Effector CD8-positive, alpha-beta T cell (primary cell): ENCODE measurements at regions not wholly inside any gene's neighbourhood (a gene's known extent, or its start where the extent isn't known, plus 50 kb on each side); places are given as distances from the start of the nearest gene placed in this dataset.

Source experiments
- DNase-seq: peaks from one replicate; lab custom pipeline; 2025; lab: John Stamatoyannopoulos, UW

DNA sequence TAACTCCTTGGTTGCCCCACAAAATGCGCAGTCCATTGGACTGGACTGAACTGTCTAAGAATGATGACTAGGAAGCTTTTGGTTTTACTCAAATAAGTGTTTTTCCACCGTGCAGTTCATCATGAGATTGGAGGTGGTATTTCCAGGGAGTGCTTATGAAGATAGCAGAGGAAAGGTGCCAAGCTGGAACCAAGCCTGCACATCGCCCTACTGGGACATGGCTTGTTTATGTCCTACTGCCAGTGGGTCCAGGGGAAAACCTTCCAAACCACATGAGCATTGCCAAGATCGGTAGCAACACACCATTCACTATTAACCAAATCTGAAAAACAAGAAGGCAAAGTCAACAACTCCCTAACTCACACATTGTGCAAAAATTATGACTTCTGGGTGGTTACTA is 54.7 kb upstream of the DSCAM start:
- DNase-seq: no peak

DNA sequence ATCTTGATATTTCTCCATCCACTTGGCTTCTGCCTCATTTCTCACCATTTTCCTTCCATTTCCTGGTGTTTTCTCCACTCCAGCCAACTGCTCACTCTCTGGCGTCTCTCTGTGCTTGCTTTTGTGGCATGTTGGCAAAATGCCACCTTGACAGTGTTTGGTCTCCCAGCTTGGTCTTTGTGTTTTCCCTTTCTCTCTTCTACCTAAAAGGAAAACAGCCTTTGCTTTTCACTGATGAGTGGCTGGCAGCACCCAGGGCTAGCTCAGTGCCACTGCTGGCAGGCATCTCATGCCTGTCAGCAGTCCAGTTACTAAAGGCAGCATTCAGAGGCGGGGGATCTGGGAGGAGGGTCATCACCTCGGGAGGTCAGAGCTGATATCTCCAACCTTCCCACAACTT is 55.3 kb upstream of the DSCAM start:
- no peak for DNase-seq

- DNase-seq: no peak
Observed at GRCh38 chr21:40902993-40903392, 56.0 kb upstream of the DSCAM start.

DNA sequence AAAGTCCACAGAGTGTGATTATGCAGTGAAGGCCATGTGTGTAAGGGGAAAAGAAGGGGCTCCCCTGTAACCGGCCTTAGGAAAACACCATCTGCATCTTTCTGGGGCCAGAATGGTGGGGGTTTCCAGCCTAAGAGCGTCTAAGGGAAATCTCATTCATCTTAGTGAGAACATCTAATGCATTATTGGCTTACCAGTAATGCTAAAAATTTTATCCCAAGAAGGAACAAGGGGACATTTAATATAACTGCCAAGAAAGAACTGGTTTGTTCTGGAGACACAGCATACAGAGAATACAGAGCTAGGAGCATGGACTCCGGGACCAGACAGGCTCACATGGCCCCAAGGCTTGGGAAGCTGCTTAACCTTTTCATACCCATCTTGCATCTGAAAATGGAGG is 58.3 kb upstream of the DSCAM start:
- DNase-seq: no peak

GRCh38 chr21:40912375-40912774 is 65.4 kb upstream of the DSCAM start:
- no peak for DNase-seq

- no peak for DNase-seq
Observed at GRCh38 chr21:40915114-40915513, 68.2 kb upstream of the DSCAM start.

GRCh38 chr21:40923407-40923806 is 76.4 kb upstream of the DSCAM start:
- DNase-seq: no peak

GRCh38 chr21:40923901-40924300 is 76.9 kb upstream of the DSCAM start:
- no peak for DNase-seq

DNA sequence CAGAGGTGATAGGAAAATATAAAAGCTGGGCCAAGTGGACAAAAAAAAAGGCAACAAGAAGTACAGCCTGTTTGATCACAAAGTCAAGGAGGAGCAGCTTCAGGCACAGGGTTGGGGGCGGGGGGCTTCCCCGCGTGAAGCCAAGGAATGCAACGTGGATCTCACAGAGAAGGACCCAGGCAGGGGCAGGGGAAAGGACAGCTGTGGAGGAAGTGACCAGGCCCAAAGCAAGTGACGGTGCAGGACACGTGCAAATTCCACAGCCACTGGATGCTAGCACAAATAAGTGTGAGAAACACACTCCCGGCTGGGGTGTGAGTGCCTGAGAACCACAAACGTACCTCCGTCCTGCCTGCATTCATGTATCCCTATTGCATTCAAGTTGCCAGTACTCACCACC is 77.7 kb upstream of the DSCAM start:
- DNase-seq: no peak

DNA sequence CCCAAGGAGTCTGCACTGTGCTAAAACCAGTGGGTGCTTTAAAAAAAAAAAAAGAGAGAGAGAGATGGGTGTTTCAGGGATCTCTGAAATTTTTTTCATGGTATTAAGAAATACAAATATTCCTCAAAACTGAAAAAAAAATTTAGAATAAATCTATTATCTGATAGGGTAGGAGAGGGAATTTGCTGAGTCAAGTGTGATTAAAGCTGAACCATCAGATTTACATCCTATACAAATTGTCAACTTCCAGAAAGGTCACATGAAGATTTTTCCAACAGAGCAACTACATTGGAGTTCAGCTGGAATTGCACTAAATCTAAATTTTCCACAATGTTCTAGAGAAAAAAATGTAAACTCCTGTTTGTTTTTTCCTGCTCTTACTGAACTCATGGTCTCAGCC is 79.3 kb upstream of the DSCAM start:
- no peak for DNase-seq

DNA sequence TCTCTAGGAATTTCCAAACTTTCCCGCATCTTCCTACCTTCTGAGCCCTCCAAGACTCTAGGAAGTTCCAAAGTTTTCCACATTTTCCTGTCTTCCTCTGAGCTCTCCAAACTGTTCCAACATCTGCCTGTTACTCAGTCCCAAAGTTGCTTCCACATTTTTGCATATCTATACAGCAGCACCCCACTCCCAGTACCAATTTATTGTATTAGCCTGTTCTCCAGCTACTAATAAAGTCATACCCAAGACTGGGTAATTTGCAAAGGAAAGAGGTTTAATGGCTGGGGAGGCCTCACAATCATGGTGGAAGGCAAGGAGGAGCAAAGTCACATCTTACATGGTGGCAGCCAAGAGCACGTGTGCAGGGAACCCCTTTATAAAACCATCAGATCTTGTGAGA is 82.9 kb upstream of the DSCAM start:
- DNase-seq: no peak

- DNase-seq: no peak
Observed at GRCh38 chr21:40931197-40931596, 84.2 kb upstream of the DSCAM start.

DNA sequence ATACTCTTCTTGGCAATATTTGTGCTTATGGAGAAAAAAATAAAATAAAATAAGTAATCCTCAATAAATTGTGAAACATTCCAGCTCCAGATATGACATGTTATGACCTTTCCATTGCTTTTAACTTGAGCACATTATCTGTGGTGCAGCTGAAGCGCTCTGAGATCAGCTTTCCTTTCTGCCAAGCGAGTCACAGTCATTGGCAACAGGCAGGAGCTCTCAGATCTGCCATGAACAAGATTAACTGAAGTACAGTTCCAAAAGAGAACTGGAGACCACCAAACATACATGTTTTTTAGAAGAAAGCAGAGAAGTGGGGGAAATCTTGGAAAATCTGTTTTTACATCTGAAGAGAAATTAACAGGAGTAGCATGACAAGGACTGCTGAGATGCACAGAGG is 89.2 kb upstream of the DSCAM start:
- no peak for DNase-seq

DNA sequence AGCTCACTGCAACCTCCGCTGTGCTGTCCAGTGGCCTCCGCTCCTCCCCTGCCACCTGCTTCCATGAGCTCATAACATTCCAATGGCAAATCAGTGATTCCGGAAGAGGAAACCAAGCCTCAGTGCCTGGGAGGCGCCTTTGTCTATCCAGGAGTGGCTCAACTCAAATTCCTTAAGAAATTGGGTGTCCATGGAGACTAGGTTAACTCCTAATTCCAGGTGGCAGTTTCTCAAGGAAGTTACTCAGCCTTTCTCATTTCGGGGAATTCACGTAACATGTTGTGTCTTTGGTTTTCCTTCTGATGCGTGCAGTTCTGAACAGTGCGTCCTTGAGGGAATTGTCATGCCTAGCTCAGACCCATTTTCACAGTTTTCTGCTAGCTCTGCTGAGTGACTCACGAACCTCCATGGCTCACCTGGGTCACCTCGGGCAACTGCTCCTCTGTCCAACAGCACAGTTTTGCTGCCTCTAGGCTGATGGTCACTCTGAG is 89.9 kb upstream of the DSCAM start:
- no peak for DNase-seq

DNA sequence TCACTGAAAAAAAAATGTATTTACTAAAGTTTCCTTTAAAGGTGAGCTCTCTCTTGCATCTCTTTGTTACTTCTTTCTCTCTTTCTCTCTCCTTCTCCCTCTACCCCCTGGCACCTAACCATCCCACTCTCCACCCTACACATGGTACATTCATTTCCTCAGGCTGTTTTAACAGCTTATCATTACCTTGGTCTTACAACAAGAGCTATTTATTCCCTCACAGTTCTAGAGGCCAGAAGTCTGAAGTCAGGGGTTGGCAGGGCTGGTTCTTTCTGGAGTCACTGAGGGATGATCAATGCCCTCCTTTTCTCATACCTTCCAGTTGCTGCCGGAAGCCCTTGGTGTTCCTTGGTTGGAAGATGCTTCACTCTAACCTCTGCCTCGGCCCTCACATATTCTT is 91.1 kb upstream of the DSCAM start:
- no peak for DNase-seq

GRCh38 chr21:40938611-40939010 is 91.7 kb upstream of the DSCAM start:
- DNase-seq: no peak

- no peak for DNase-seq
Observed at GRCh38 chr21:40947713-40948112, 100.8 kb upstream of the DSCAM start.

DNA sequence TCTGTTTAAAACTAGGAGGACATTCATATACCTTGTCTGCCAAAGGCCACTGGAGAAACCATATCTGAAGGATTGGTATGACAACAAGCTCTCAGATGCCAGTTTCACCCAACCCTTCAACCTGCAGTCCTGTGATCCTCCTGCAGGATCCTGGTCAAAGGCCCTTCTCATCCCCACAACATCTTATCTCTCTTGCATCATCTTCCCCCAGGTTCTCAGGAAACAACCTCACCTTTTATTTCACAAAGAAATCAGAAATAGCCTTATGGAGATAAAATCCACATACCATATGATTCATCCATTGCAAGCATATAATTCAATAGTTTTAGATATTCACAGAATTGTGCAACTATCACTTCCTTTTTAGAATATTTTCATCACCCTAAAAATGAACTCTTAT is 104.0 kb upstream of the DSCAM start:
- no peak for DNase-seq

- no peak for DNase-seq
Observed at GRCh38 chr21:40952551-40953323, 105.8 kb upstream of the DSCAM start.

DNA sequence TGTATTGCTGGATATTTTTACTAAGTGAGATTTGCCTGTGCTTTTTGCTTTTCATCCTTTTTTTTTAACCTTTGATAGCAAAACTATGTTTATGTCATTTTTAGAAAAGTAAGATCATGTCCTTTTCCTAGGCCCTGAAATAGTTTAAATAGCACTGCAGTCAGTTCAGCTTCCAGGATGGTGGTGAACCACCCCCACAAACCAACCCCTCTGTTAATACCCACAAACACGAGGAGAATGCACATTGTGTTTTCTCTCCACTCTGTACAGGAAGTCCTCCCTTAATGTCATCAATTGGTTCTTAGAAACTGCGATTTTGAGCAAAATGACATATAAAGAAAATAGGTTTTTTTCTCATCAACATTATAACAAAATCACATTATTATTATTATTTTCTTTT is 117.7 kb upstream of the DSCAM start:
- no peak for DNase-seq

DNA sequence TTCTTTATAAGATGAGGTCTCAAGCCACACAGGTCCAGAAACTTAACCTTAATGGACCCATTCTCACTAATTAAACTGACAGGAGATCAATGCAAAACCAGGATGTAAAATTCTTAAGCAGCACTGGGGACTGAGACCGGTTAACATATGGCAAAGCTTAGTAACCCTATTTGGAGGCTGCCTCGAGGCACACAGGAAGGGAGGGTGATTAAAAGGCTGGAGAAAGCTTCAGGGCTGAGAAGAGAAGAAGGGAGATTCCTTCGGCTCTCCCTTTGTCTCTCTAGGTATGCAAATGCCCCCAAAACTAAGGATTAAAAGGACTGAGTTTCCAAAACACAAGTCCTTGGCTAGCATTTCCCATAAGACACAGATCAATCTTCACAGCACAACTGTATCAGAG is 120.8 kb upstream of the DSCAM start:
- DNase-seq: no peak

DNA sequence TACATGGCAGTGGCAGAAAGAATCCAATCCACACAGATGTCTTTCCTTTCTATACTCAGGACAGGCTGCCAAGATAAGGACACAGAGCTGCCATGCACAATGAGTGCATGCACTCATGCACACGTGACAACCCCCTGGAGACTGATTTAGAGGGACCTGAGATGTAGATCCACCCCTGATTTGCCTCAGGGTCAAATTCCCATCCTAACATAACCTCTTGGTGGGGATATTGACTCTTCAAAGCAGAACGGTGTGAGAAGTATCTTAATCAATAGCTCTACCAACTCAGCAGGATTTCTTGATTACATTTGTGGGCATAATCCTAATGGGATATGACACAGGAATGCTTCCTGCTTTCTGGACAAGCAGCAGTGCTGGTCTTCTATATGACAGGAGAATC is 125.2 kb upstream of the DSCAM start:
- no peak for DNase-seq

DNA sequence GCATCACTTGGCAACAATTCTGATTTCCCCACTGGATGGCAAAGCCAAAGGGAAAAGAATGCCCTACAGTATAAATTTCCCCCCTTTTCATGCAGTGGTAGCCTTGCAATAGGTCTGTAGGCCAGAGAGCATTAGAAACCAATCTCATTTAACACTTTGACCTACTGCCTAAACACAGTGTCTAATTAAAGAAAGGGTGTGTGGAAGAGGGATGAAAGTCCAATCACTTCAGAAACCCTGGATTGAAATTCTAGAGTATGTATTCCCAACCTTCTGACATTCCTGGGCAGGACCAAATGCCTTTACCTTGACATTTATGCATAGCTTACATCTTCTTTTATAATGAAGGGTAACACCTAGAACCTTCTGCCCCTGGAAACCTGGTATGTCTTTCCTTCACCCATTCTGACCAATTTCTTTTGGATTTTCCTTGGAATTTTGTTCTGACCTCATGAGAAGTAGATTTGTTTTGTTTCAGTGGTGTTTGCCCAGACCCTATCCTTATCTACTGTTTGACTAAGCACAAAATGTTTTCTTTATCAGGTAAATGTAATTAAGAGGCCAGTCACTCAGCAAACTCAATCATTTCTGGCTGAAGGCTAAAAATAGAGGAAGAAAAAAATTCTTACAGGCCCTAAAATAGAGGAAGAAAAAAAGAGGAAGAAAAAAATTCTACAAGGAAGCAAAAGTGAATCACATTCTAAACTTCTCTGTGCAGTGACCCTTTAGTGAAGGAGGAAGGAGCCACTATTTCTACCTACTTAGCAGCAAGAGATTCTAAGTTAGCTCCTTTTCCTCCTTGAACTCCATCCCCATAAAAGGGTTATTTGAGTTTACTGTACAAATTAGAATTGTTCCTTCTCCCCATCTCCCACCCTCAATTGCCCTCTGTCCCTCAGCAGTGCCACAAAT is 129.5 kb upstream of the DSCAM start:
- no peak for DNase-seq
